ENCODE measurements at regions not wholly inside any gene's neighbourhood (a gene's known extent, or its start where the extent isn't known, plus 50 kb on each side); places are given as distances from the start of the nearest gene placed in this dataset.

- DNase-seq (ENCODE audit: low spot score in 2 of 2) = no peak
- no peak overlapping the region for H3K4me3 ChIP-seq (ENCODE audit: low read depth, poor library complexity, severe bottlenecking)
- TF ChIP-seq POLR2A (IDR thresholded peaks at IDR 0.05) = no peak
- TF ChIP-seq, protein P1, sequence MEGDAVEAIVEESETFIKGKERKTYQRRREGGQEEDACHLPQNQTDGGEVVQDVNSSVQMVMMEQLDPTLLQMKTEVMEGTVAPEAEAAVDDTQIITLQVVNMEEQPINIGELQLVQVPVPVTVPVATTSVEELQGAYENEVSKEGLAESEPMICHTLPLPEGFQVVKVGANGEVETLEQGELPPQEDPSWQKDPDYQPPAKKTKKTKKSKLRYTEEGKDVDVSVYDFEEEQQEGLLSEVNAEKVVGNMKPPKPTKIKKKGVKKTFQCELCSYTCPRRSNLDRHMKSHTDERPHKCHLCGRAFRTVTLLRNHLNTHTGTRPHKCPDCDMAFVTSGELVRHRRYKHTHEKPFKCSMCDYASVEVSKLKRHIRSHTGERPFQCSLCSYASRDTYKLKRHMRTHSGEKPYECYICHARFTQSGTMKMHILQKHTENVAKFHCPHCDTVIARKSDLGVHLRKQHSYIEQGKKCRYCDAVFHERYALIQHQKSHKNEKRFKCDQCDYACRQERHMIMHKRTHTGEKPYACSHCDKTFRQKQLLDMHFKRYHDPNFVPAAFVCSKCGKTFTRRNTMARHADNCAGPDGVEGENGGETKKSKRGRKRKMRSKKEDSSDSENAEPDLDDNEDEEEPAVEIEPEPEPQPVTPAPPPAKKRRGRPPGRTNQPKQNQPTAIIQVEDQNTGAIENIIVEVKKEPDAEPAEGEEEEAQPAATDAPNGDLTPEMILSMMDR (IDR thresholded peaks at IDR 0.05) = no peak
- WGBS, 2 donors = 69 to 74% methylated on average over 9 of the region's 9 CpGs
- intact Hi-C loops (cut with DNase I; ENCODE audit: low total_unique reads) = no loop called here
Observed at GRCh38 chr12:131527736-131528135, 183.2 kb upstream of the SFSWAP start.

- no peak for TF ChIP-seq POLR2A (IDR thresholded peaks at IDR 0.05)
- TF ChIP-seq, protein P1 (IDR thresholded peaks at IDR 0.05) = no peak
- WGBS, 2 donors = 82 to 83% methylated on average over 11 of the region's 11 CpGs
- no peak overlapping the region for H3K4me3 ChIP-seq (ENCODE audit: low read depth, poor library complexity, severe bottlenecking)
- intact Hi-C loops (cut with DNase I; ENCODE audit: low total_unique reads) = no loop called here
- DNase-seq (ENCODE audit: low spot score in 2 of 2) = no peak
Observed at GRCh38 chr12:131528144-131528543, 182.7 kb upstream of the SFSWAP start.

DNA sequence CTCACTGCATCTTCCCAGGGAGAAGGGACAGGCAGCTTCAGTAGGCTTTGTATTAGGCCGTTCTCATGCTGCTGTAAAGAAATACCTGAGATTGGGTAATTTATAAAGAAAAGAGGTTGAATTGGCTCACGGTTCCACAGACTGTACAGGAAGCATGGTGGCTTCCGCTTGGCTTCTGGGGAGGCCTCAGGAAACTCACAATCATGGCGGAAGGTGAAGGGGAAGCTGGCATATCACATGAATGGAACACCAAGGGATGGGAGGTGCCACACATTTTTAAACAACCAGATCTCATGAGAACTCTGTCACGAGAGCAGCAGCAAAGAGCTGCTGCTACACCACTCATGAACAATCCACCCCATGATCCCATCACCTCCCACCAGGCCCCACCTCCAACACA lies 182.2 kb upstream of the SFSWAP start:
- intact Hi-C loops (cut with DNase I; ENCODE audit: low total_unique reads) = no loop called here
- TF ChIP-seq, protein P1 (IDR thresholded peaks at IDR 0.05) = no peak
- no peak for TF ChIP-seq POLR2A (IDR thresholded peaks at IDR 0.05)
- 74 to 82% methylated on average over 5 of the region's 5 CpGs for WGBS, 2 donors

DNA sequence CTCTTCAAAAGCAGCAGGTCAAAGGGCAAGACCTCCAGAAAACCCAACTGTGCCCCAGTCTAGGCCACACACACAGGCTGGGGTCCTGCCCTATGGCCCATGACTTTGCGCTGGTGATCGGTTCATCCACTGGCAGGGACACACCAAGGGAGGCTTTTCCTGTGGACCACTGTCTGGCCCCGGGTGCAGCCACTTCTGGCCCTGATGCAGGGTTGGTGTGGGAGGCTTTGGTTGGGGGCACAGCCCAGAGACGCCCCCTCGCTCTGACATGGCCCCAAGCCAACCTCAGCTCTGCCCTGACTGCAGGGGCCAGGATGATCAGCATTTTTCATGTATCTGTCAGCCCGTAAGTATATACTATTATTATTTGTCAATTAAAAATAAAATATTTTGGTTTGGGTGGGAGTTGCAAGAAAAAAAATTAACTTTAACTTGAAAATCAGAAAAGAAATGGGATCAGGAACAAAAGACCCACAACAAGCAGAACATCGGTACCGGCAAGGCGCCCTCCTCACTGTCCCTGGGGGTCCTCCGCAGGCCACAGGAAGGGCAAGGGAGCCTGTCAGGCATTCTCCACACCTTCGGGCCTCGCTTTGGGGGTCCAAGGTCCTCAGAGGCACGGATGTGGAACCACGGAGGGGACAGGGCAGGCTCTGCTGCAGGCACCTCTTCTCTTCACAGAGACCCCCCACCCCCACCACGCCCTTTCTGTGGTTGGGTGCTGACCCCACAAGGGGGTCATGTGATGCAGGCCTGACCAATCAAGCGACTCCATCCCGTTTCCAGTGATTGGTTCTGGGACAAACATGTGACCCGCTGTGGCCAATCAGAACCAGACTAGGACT lies 181.5 kb upstream of the SFSWAP start:
- intact Hi-C loops (cut with DNase I; ENCODE audit: low total_unique reads) = no loop called here
- 90 to 92% methylated on average over 16 to 18 of the region's 18 CpGs for WGBS, 2 donors
- no peak overlapping the region for H3K4me3 ChIP-seq (ENCODE audit: low read depth, poor library complexity, severe bottlenecking)
- TF ChIP-seq, protein P1 (IDR thresholded peaks at IDR 0.05) = no peak
- no peak for TF ChIP-seq POLR2A (IDR thresholded peaks at IDR 0.05)
- no peak for DNase-seq (ENCODE audit: low spot score in 2 of 2)

More for the DNA sequence above, 182.2 kb upstream of the SFSWAP start:
- no peak for DNase-seq (ENCODE audit: low spot score in 2 of 2)
- no peak overlapping the region for H3K4me3 ChIP-seq (ENCODE audit: low read depth, poor library complexity, severe bottlenecking)

DNA sequence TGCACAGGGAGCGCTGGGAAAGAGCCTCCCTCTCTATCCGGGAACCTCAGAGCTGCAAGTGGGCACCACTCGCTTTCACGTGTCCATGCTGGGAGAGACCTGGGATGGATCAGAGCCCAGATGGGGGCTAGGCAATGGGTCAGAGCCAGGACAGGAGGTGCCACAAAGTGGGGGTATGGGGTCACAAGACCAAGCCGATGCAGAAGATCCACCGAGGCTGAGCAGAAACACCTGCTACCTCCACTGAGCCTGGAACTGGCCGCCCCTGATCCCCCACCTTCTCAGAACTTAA lies 180.9 kb upstream of the SFSWAP start:
- TF ChIP-seq, protein P1 (IDR thresholded peaks at IDR 0.05) = no peak
- no peak for TF ChIP-seq POLR2A (IDR thresholded peaks at IDR 0.05)
- no peak for DNase-seq (ENCODE audit: low spot score in 2 of 2)
- intact Hi-C loops (cut with DNase I; ENCODE audit: low total_unique reads) = no loop called here
- H3K4me3 ChIP-seq (ENCODE audit: low read depth, poor library complexity, severe bottlenecking) = no peak overlapping the region
- WGBS, 2 donors = 88 to 91% methylated on average over 7 of the region's 7 CpGs

- intact Hi-C loops (cut with DNase I; ENCODE audit: low total_unique reads) = no loop called here
- WGBS, 2 donors = 15 to 23% methylated on average over 5 of the region's 5 CpGs
- H3K4me3 ChIP-seq (ENCODE audit: low read depth, poor library complexity, severe bottlenecking) = no peak overlapping the region
- no peak for TF ChIP-seq POLR2A (IDR thresholded peaks at IDR 0.05)
- TF ChIP-seq, protein P1 (IDR thresholded peaks at IDR 0.05) = no peak
- no peak for DNase-seq (ENCODE audit: low spot score in 2 of 2)
Observed at GRCh38 chr12:131530422-131530821, 180.5 kb upstream of the SFSWAP start.

Measured in lower leg skin (tissue), 4 donors.